Superior temporal gyrus (tissue), 1 donor: ENCODE measurements at regions not wholly inside any gene's neighbourhood (a gene's known extent, or its start where the extent isn't known, plus 50 kb on each side); places are given as distances from the start of the nearest gene placed in this dataset.

ENCODE experiments used
- DNase-seq: peaks from one replicate; pipeline ENCODE4 v3.0.0-alpha.2; 2016; ENCODE audit errors: extremely low spot score

DNA sequence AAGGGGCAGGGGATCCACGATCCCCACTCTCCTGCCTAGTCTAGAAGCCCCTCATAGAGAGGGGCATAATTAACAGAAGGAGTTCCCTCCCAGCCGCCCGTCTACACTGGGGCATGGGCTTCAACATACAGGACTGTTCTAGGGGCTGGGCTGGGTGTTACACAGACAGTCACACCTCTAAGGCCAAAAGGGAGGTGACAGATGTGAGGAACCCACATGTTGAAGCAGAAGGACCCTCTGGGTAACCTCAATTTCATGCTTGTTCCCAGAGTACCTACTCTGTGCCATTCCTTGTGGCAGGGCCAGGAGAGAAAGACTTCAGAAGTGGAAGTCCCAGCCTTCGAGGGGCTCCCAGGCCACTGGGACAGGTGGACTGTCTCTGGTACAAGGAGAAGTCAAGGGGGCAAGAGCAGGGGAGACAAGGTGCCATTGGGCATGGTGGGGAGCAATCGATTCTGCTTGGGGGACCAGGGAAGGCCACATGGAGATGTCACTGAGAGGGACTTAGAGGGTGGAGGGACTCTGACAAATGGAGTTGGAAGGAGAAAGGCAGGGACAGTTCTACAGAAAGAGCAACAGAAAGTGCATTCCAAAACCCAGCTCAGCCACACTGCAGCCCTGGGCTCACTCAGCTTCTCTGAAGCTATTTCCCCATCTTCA lies 71.3 kb downstream of the CPN2 start:
- DNase-seq: no peak

DNA sequence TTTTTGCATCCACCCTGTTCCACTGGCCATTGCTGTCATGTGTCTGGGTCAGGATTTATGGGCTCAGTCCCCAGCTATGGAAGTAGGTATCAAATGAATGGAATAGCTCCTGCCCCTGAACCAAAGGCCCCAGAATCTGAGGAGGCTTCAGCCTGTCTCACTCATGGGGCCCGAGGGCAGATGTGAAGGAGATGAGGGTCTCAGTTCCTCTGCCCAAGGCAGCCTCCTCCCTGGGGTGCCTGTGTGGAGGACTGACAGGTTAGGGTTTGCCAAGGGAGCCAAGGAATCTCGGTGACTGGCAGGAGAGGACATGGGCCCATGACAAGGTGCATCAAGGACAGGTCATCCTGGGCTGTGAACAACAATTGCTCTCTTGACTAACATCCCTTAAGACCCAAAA lies 70.4 kb downstream of the CPN2 start:
- no peak for DNase-seq

DNA sequence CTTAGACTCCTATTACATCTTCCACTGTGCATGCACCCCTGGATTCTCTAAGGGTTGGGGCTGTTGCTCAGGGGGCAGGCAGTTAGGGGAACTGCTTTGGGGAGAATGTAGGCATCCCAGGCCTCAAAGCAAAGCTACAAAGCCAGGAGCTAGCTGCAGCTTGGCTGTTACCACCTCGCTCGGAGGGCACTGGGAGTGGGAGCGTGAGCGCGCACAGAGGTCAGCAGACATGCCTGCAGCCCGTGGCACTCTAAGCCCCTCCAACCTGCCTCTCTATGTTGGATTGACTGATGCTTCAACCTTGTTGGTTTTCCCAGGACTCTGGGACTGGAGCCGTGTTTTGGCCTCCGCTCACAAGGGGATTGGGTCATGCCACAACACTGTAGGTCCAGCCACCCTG lies 69.8 kb downstream of the CPN2 start:
- no peak for DNase-seq

DNA sequence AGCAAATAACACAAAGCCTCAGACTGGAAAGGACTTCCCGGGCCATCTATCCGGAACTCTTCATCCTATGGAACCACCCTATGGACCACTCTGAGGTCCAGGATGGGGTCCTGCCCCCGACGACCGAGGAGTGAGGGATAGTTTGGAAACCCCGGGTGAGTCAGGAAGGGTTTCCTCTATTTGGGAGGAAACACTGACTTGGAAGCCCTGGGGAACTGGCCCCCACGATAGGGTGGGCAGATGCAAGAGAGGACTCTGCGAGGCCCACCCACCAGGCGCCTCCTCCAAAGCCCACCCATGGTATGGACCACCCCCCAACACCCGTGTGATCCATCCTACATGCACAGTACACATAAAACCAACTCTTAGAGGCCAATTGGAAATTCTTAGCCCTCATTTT lies 69.4 kb downstream of the CPN2 start:
- DNase-seq: no peak

DNA sequence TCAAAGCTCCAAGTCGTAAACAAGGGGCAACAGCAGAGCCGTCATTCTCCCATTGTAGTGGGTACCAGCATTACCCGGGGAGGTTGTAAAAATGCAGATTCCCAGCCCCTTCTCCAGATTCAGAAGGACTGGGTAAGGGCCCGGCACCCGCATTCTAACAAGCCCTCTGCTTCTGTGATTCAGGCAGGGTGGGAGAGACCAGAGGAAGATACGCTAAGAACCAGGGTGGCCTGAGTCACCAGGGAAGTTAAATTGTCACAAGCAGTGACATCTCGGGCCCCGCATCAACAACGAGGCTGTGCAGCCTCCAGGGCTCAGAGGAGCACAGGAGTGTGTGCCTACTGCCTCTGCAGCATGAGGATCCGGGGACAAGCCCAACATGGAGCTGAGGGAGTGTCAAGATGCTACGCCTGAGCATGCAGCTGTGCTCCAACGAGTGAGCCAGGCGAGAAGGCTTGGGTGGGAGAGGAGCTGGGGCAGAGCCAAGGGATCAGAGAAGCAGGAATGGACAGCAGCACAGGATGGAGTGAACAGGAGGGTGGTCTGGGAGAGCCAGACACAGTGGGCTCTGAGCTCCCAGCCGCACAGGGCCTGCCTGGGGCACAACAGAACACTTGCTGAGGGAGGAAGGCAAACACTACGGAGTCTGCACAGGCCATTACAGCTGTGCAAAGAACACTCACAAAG lies 68.5 kb downstream of the CPN2 start:
- DNase-seq: no peak

DNA sequence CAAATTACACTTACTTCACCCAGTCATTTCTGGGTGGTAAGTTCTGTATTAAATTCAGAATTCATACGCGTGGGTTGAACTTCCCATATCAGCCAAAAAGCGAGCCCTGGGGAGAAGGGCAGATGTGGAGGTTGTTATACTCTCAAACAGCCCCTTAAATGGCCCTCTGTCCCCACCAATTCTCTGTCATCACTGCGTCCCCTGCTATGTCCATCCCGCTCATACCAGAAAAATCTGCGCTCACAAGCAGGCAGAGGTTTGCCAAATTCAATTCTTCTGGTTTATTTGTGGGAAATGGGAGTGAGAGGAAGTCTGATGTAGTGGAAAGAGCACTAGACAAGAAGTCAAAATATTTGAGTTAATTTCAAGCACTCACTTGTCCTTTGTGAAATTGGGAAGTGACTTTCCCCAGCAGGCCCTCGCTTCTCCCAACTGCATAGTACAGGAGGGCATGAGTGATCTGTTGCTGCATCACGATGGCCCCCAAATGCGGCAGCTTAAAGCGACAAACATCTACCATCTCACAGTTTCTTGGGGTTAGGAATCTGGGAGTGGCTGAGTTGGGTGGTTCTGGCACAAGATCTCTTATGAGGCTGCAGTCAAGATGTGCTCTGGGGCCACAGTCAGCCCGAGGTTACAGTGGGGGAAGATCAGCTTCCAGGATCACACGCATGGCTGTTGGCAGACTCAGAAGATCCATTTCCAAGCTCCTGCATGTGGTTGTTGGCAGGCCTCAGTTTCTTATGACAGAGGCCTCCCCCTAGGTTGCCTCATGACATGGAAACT lies 67.7 kb downstream of the CPN2 start:
- DNase-seq: no peak

DNA sequence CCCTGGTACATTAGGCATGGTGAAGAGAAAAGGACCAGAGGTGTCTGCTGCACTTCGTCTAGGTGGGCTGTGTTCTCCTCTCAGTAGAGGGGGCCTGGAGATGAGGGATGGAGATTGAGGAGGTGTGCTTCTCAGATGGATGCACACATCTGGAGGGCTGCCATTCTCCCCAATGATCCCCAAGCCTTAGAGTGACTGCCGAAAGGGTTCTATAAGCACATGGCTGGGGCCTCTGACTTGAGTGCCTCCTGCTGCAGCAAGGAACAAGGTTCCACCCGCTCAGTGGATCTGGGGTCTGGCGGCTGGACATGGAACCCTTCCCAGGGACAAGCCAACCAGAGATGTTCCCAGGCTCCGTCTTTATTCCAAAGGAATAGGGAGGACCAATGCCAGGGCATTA lies 66.8 kb downstream of the CPN2 start:
- DNase-seq: no peak

DNA sequence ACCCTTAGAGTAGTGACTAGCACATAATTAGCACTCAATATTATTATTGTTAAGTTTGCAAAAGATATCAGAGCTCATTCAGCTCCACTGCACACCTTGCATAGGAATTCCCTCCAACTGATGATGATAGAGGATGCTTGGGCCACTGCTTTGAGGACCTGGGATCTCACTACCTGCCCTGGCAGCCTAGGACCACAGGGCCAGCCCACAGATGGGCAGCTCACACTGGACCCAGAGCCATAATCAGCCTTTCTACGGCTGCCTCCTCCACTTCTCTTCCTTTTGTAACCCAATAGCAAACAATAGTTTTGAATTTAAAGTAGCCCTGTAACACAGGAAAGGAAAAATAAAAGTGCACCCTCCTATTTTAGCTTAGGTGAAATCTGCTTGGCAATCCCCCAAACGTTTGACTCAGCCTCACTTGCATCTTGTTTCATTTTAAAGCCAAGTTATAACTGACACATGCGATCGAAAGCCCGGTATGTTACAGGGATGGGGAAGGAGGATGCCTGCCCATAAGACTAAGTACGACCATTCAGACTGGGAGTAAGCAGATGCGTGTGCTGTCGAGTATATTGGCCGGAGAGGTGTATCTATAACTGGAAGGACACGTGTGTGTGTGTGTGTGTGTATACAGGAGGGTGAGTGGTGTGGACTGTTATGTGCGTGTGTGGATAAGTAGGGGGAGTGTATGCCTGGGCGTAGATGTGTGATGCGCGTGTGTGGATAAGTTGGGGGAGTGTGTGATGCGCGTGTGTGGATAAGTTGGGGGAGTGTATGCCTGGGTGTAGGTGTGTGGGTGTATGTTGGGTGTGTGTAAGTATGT lies 65.9 kb downstream of the CPN2 start:
- DNase-seq: no peak

DNA sequence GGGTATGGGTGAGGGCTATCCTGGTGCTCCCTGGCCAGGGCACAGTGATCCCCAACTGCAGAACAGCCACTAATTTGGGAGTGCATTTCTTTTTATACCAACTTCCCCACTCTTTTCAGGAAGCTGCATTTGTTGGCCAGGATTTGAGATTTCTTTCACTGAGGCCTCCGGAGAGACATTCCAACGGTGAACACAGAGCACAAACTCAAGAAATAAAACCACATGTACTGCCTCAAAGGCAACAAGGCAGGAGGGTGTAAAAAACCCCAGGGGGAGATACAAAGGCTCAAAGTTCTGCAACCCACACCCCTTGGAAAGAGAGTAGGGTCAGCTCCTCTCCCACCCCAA lies 65.3 kb downstream of the CPN2 start:
- DNase-seq: no peak

DNA sequence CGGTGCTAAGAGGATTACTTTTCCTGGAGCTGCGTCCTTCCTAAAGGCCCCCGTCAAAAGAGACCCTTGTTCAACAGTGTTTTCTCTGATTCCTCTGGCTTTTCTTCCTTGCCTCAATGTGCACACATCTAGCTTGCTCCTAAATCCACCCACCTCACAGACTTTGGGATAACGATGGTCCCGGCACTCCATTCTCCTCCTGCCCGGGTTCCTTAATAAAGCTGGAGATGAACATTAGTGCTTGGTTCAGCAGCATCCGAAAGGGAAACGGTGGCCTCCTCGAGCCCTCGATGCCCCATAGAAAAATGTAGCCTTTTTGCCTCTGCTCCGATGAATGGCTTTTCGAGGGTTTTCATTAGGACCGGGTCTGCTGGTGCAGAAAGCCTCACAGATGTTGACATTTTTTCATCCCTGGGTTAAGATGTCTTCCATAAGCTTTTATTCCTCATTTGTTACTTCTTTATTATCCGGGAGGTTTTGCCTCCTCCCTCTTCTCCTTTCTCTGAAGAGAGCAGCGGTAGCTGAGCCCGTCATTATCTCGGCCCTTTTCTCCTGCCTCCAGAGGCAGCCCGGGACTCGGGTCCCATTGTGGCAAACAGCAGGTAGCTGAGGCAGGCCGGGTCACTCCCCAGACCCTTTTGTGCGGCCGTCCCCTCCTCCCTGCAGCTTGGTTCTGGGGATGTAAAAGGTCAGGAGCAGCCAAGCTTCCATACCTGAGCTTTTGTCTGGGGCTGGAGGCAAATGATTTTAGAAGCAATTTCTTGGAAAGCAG lies 64.6 kb downstream of the CPN2 start:
- DNase-seq: no peak

DNA sequence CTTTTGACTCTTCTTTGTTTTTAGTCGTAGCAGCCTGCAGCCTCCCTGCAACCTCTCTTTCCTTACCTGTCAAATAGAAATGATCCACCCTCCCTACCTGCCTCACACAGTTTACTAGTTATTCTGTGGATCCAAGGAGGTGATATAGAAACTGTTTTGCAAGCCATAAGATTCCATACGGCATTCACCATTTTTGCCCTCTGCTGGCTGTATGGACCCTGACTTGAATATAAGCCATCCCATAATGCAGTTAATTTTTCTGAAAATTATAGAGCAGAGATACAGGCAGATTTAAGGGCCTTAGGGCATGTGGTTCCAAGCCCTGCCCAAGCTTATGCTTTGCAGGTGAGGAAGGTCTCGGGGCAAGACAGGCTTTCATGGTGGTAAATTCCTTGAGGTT lies 63.8 kb downstream of the CPN2 start:
- no peak for DNase-seq

DNA sequence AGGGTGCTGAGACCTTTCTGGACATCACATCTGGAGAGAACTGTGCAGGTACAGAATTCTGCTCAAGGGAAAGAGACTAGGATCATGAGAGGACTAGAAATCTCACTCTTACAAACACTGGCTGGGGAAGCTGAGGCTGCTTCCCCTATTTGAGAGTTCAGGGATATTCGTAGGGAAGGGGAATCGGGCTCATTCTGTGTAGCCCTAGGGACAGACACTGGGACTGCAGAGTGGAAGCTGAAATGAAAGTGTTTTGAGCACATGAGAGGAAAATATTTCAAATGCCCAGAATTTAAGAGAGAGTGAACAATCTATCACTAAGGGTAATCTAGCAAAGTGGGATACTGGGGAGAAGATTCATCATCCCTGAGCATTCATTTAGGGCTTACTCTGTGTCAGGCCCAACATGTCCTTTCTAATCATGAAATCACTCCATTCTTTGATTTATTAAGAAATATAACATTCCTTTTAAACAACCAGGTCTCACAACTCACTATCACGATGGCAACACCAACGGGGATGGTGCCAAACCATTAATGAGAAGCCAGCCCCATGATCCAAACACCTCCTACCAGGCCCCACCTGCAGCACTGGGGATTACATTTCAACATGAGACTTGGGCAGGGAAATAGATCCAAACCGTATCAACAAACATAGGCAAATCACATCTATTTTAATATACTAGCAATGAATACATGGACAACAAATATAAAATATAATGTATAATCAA lies 63.0 kb downstream of the CPN2 start:
- no peak for DNase-seq
